HUES6 (cell line): ENCODE measurements at regions not wholly inside any gene's neighbourhood (a gene's known extent, or its start where the extent isn't known, plus 50 kb on each side); places are given as distances from the start of the nearest gene placed in this dataset.

ENCODE experiments used
- H3K27ac ChIP-seq: 2 replicates; pipeline ENCODE4 v1.7.0; 2013; ENCODE audit warnings: low read depth, mild to moderate bottlenecking, low read length, inconsistent platforms
- H3K27me3 ChIP-seq: 2 replicates; pipeline ENCODE4 v1.6.1; 2013; ENCODE audit warnings: low read length; ENCODE audit not compliant: control insufficient read depth, insufficient read depth
- H3K36me3 ChIP-seq: 2 replicates; pipeline ENCODE4 v1.6.1; 2013; ENCODE audit warnings: low read length; ENCODE audit not compliant: control insufficient read depth, insufficient read depth
- H3K4me1 ChIP-seq: 2 replicates; pipeline ENCODE4 v1.6.1; 2013; ENCODE audit warnings: low read length; ENCODE audit not compliant: control insufficient read depth, insufficient read depth
- H3K4me3 ChIP-seq: 2 replicates; pipeline ENCODE4 v1.5.1; 2013; ENCODE audit warnings: low read depth, low read length
- H3K9ac ChIP-seq: one replicate; pipeline ENCODE4 v1.6.1; 2013; ENCODE audit warnings: mild to moderate bottlenecking, low read length
- H3K9me3 ChIP-seq: 2 replicates; pipeline ENCODE4 v1.6.1; 2013; ENCODE audit warnings: low read depth, low read length; ENCODE audit not compliant: control insufficient read depth, insufficient read depth

GRCh38 chr4:165612936-165613335 lies 234.1 kb downstream of the CPE start:
- no peak overlapping the region for H3K9ac ChIP-seq
- H3K4me1 ChIP-seq: peaks cover 24% of the 10 kb centered on the region
- no peaks in the 10 kb centered on the region for H3K27me3 ChIP-seq
- no peak overlapping the region for H3K27ac ChIP-seq
- H3K4me3 ChIP-seq: no peak overlapping the region
- no peaks in the 10 kb centered on the region for H3K36me3 ChIP-seq
- no peaks in the 10 kb centered on the region for H3K9me3 ChIP-seq

- H3K4me1 ChIP-seq: peaks cover 24% of the 10 kb centered on the region
- peaks cover 5% of the 10 kb centered on the region; the same call in 1 of the 2 replicates for H3K9me3 ChIP-seq
- no peaks in the 10 kb centered on the region for H3K27me3 ChIP-seq
- H3K36me3 ChIP-seq: no peaks in the 10 kb centered on the region
- H3K27ac ChIP-seq: no peak overlapping the region
- H3K4me3 ChIP-seq: no peak overlapping the region
- no peak overlapping the region for H3K9ac ChIP-seq
Measured at GRCh38 chr4:165613581-165613980, 234.8 kb downstream of the CPE start.

DNA sequence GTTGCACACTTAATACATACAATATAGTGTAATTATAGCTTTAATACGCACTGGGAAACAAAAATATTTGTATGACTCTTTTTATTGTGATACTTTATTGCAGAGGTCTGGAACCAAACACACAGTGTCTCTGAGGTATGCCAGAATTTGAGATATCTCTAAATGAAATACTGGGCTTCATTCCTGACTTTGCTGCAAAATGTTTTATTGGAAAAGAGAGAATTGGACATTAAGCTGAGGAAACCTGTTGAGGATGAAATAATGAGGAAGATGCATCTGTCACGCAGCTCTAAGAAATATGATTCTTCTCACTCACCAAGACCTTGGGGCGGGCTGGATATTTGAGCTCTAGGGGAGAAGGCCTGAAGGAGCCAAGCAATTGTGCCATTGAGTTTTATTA lies 242.1 kb downstream of the CPE start:
- Histone ChIP-seq H3K4me3 (no peak overlapping the region), H3K4me1 (no peaks in the 10 kb centered on the region), H3K36me3 (no peaks in the 10 kb centered on the region), H3K9ac (no peak overlapping the region), H3K9me3 (peaks cover 5% of the 10 kb centered on the region), H3K27ac (no peak overlapping the region), H3K27me3 (no peaks in the 10 kb centered on the region)

DNA sequence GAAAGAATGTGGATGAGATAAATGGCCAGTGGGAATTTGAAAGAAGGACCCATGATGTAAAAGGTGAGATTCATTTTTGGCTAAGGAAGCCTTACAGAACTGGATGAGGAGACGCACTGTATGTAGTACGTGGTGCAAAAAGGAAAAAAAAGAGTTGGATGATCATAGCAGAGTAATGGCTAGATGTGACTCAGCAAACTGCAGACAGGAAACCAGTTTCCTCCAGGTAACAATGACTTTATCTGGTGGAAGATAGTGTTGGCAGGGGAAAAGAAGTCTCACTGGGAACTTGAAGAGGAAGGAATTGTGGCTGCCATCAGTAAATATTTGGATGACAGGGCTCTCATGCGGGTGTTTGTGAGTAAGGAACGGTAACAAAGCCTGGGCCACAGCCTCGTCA lies 243.2 kb downstream of the CPE start:
- Histone ChIP-seq H3K4me1 (no peaks in the 10 kb centered on the region), H3K27me3 (no peaks in the 10 kb centered on the region), H3K4me3 (no peak overlapping the region), H3K27ac (no peak overlapping the region), H3K9me3 (peaks cover 5% of the 10 kb centered on the region), H3K9ac (no peak overlapping the region), H3K36me3 (no peaks in the 10 kb centered on the region)

DNA sequence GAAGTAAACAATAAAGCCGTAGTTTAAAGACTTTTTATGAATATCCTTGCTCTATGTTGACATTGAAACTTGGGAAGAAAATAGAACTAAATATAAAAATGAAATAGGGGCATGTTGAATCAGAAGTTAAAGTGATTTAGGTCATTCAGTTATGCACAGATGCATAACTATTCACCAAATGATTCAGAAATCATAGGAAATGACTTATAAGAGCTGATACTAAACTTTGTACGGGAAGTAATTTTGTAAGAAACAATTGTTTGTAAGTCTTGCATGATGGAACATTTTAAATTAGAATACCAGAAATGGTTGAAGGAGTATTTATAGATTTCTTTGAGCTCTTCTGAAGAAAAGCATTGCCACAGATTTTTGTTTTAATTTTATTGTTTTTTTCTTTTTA lies 246.5 kb downstream of the CPE start:
- H3K27ac ChIP-seq: no peak overlapping the region
- H3K9ac ChIP-seq: no peak overlapping the region
- no peaks in the 10 kb centered on the region for H3K4me1 ChIP-seq
- H3K36me3 ChIP-seq: no peaks in the 10 kb centered on the region
- H3K27me3 ChIP-seq: no peaks in the 10 kb centered on the region
- H3K9me3 ChIP-seq: no peaks in the 10 kb centered on the region
- H3K4me3 ChIP-seq: no peak overlapping the region

- peaks cover 2% of the 10 kb centered on the region; the same call in 1 of the 2 replicates for H3K4me1 ChIP-seq
- H3K9ac ChIP-seq: no peak overlapping the region
Measured at GRCh38 chr4:165626316-165626715, 246.7 kb upstream of the TLL1 start.

DNA sequence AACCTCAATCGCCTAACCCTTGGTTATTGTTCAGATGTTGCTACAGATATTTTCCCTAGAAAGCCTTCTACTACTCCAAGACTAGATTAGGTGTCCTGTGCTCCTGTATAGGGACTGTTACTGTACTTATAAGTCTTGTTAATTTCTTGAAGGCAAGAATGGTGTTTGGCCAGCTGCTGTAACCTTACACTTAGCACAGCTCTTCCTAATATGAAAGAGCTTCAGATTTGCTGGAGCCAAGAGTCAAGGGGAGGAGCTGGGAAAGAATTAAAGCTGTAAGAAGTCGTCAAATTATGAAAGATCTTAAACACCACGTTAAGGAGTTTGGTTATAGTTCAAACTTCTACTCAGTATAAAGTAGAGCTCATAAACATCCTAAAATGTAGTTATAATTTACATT lies 245.9 kb upstream of the TLL1 start:
- H3K4me3 ChIP-seq: no peak overlapping the region
- no peak overlapping the region for H3K27ac ChIP-seq

More at GRCh38 chr4:165626316-165626715, 246.7 kb upstream of the TLL1 start:
- Histone ChIP-seq H3K4me3 (no peak overlapping the region), H3K36me3 (no peaks in the 10 kb centered on the region), H3K9me3 (no peaks in the 10 kb centered on the region), H3K27me3 (no peaks in the 10 kb centered on the region), H3K27ac (no peak overlapping the region)

DNA sequence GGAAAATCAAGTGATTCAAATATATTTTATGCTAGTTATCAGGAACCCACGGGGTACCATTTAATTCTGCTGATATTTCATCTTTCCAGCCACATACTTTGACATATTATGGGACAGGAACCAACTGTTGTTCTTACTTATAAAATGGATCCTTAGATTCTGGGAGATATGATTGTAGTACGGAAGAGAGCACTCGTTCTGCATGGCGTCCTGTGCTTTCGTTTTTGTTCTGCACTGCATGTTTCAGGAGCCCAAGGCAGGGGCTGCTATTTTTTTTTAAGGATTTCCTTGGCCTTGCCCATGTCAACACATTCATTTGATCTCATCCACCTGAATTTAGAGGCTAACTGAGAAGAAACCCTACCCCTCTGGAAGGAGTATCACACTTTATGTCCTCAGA lies 245.5 kb upstream of the TLL1 start:
- H3K9me3 ChIP-seq: no peaks in the 10 kb centered on the region
- H3K4me1 ChIP-seq: peaks cover 5% of the 10 kb centered on the region; the same call in 1 of the 2 replicates
- H3K27me3 ChIP-seq: no peaks in the 10 kb centered on the region
- no peak overlapping the region for H3K9ac ChIP-seq
- no peaks in the 10 kb centered on the region for H3K36me3 ChIP-seq
- no peak overlapping the region for H3K27ac ChIP-seq
- H3K4me3 ChIP-seq: no peak overlapping the region

More for the DNA sequence above, 245.9 kb upstream of the TLL1 start:
- no peaks in the 10 kb centered on the region for H3K9me3 ChIP-seq
- H3K36me3 ChIP-seq: no peaks in the 10 kb centered on the region
- no peak overlapping the region for H3K9ac ChIP-seq
- no peaks in the 10 kb centered on the region for H3K27me3 ChIP-seq
- H3K4me1 ChIP-seq: peaks cover 5% of the 10 kb centered on the region; the same call in 1 of the 2 replicates

DNA sequence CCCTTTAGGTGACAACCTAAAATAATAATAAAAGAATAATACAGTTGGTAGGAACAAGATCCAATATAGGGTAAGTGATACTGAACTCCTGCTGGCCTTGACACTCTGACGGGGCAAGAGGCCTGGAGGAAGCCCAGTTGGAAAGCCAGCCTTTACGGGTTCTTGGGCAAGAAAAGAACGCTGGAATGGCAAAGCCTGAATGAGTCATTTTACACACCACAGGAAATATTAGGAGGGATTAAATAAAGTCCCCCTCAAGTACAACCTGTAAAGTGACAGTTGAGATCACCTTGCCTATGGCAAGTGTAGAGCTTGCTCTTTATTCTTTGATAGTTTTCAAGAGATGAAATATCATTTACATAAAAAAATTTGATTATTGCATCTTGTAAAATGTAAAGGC lies 244.5 kb upstream of the TLL1 start:
- Histone ChIP-seq H3K4me3 (no peak overlapping the region), H3K27me3 (no peaks in the 10 kb centered on the region), H3K9ac (no peak overlapping the region), H3K36me3 (no peaks in the 10 kb centered on the region), H3K27ac (no peak overlapping the region), H3K4me1 (peaks cover 5% of the 10 kb centered on the region; the same call in 1 of the 2 replicates), H3K9me3 (no peaks in the 10 kb centered on the region)

DNA sequence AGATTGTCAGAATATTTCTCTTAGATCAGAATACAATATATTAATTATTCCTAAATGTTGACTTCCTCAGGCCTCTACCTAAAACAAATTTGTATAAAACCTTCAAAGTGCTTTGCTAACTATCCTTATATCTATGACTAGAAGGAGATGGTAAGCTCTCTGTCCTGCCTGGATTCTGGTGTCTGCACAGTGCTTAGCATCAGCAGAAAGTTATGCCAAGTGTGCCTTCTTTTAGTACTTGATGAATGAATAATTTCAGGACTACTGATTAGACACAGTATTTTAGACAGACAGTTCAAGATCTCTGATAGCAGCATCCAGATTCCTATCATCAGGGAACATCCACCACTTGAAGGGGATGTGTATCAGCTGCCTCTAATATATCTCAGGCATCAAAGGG lies 242.4 kb upstream of the TLL1 start:
- peaks cover 7% of the 10 kb centered on the region; the same call in 1 of the 2 replicates for H3K9me3 ChIP-seq
- H3K36me3 ChIP-seq: no peaks in the 10 kb centered on the region
- H3K27me3 ChIP-seq: no peaks in the 10 kb centered on the region
- H3K9ac ChIP-seq: no peak overlapping the region
- H3K4me1 ChIP-seq: peaks cover 5% of the 10 kb centered on the region; the same call in 1 of the 2 replicates
- H3K27ac ChIP-seq: no peak overlapping the region
- no peak overlapping the region for H3K4me3 ChIP-seq

GRCh38 chr4:165631208-165631894 lies 241.7 kb upstream of the TLL1 start:
- H3K4me3 ChIP-seq: no peak overlapping the region
- no peak overlapping the region for H3K9ac ChIP-seq
- peaks cover 5% of the 10 kb centered on the region; the same call in 1 of the 2 replicates for H3K4me1 ChIP-seq
- H3K36me3 ChIP-seq: no peaks in the 10 kb centered on the region
- H3K27me3 ChIP-seq: no peaks in the 10 kb centered on the region
- no peak overlapping the region for H3K27ac ChIP-seq
- peaks cover 7% of the 10 kb centered on the region; the same call in 1 of the 2 replicates for H3K9me3 ChIP-seq
